ENCODE measurements at regions not wholly inside any gene's neighbourhood (a gene's known extent, or its start where the extent isn't known, plus 50 kb on each side); places are given as distances from the start of the nearest gene placed in this dataset.

DNA sequence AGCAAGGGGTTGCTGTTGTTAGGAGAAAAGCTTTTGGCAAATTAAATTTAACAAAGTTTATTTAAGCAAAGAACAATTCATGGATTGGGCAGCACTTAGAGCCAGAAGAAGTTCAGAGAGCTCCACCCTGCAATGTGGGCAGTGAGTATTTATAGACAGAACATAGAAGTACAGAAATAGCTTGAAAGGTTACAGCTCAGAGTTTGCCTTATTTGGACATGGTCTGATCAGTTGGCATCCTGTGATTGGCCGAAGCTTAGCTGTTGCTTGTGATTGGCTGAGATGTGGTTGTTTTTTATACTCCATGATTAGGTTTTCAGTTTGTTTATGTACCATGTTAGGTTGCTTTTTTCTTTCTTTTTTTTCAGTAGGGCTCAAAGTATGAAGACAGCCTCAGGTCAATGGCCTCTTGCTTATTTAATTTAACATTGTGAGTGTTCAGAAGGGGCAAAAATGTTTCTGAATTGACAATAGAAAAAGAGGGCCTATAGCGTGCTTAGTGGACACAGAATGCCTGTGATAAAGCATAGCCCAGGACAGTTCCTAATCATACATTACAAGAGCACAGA lies 293.8 kb downstream of the IGSF11 start:
- in situ Hi-C loops (cut with HindIII; ENCODE audit: low sequenced_read_pairs), result no loop called here

DNA sequence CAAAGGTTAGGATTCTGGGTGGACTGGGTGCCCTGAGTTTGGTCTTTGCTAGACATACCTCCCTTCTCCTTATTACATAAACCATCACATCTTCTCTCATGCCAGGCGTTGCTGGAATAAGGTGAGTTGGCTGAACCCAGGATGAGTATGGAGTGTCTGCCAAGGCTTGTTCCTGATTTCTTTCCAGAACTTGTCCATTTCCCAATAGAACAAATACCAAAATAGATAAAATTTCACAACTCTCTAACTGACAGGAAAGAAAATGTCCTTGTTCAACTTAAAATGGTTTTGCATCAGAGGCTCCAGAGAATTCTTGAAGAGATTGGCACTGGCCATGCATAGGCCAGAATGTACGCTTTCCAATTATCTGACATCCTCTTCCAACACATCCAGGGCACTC lies 291.9 kb downstream of the IGSF11 start:
- in situ Hi-C loops (cut with HindIII; ENCODE audit: low sequenced_read_pairs), result no loop called here

- in situ Hi-C loops (cut with HindIII; ENCODE audit: low sequenced_read_pairs), result no loop called here
These were observed 290.5 kb downstream of the IGSF11 start for GRCh38 chr3:118744186-118744585.

DNA sequence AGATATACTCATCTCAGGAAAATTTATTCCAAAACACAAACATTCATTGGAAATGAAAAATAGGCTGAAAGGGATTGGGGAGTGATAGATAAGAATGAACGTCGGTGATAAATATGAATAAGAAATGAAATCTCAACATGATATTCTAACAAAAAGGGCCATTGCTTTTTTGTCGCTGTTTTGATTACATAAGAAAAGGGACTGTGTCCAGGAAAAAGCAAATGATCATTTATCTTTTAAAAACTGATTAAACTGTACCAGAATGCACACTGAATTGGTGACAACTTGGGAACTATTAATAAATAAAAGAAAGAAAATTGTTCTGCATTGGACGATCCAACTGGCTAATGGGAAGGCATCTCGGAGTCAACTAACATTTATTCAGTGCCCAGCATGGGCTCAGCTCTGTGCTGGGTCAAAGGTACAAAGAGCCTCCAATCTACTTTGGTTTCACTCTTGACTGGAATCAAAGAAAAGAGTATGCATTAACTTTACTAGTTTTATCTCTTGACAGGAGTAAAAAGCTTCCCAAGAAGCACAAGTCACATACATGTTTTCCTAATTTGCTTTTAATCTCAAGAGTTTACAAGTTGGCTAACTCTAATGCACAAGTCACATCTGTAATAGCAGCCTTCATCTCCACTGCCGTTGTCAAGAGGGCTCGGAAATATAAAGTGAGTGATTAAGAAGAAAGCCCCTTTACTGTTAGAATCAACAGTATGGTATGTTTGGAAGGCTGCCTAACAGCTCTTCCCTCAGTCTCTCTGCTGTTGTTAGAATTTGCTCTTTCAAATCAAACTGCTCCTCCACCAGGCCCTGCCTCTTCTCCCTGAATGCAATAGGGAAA lies 280.0 kb downstream of the IGSF11 start:
- in situ Hi-C loops (cut with HindIII; ENCODE audit: low sequenced_read_pairs), result no loop called here

GRCh38 chr3:118755253-118755801 lies 279.3 kb downstream of the IGSF11 start:
- in situ Hi-C loops (cut with HindIII; ENCODE audit: low sequenced_read_pairs), result no loop called here

DNA sequence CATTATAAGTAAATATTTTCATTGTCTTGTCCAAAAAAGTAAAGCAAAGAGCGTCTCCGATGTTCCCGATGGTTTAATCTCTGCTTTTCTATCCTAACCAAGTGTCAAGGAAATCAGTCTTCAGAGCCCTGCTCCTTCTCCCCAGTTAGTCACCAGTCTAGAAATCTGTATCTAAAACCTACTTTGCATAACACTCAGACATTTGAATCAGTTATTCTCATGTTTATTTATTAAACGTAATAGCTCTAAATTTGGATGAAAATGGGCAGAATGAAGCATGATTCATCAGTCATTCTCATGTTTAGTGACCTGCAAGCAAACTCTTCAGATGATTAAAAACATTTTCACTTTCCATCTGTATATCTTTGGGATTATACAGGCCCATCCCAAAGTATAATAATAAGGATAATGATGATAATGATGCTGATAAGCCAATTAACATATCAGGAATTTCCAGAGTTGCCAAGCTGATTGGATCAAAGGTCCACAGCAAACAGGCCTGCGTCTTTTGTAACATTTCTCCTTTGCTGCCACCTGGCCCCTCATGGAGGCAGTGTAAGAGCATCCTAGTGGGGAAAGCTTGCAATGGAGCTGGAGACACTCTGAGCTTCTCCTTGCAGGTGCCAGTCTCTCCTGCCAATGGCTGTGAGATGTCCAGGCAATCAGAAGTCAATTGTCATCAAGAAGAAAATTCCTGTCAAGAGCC lies 273.9 kb downstream of the IGSF11 start:
- in situ Hi-C loops (cut with HindIII; ENCODE audit: low sequenced_read_pairs), result no loop called here

DNA sequence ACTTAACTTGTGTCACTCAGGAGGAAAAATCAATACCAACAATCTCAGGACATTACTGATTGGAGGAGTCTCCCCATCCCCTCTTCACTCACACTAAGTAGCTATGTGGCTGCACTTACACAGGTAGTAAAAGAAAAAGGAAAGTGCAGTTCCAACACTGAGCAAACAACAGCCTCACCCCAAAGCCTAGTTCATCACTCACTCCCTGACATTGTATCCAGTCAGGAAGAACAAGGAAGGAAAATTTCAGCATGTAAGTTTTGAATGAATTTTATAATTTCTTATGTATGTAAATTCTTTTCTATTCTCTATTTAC lies 273.4 kb downstream of the IGSF11 start:
- in situ Hi-C loops (cut with HindIII; ENCODE audit: low sequenced_read_pairs), result no loop called here

DNA sequence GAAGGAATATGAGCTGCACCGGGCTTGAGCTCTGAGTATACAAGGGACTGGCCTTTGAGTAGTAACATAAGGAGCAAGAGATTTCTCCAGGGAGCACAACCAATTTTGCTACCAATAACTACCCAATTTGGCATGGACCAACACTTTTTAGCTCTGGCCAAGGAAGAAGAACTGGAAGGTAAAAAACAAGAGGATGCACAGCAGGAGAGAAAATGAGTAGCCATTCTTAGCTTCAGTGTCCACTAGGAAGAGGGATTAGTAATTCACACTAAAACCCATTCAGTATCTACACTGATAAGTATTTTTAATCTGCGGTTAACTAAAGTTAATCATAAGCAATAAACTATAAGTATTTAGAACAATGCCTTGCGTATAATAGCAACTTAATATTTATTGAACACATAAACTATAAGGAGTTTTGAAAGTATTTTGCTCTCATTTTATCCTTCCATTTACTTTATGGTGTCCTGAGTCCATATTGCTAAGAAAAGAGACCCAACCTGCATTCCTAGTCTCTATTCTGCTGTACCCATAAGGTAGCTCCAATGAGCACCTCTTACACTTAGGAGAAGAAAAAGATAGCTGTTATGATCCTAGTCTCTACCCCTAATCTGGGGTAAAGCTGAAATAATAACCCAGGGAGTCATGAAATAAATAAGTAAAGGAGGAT lies 268.9 kb downstream of the IGSF11 start:
- in situ Hi-C loops (cut with HindIII; ENCODE audit: low sequenced_read_pairs), result no loop called here

GRCh38 chr3:118766306-118766669 lies 268.4 kb downstream of the IGSF11 start:
- in situ Hi-C loops (cut with HindIII; ENCODE audit: low sequenced_read_pairs), result no loop called here

DNA sequence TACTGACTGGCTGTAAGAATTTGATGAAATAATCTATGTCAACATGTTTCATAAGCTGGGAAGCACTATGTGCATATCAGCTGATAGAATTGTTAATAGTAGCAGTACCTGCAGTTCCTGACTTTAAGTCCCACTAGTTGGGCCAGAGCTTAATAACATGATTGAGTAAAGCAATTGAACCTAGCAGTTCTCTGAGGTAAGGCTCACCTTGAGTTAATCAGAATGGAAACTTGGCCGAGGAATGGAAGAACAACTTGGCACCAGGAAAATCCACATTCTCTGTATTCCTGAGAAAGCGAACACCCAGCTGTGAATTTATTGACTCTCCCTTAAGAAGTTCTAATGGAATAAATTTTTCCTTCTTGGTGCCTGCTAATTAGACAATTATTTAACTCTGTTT lies 262.6 kb downstream of the IGSF11 start:
- in situ Hi-C loops (cut with HindIII; ENCODE audit: low sequenced_read_pairs), result no loop called here

GRCh38 chr3:118772547-118773011 lies 262.1 kb downstream of the IGSF11 start:
- in situ Hi-C loops (cut with HindIII; ENCODE audit: low sequenced_read_pairs), result no loop called here

- in situ Hi-C loops (cut with HindIII; ENCODE audit: low sequenced_read_pairs), result no loop called here
These were observed 259.6 kb downstream of the IGSF11 start for GRCh38 chr3:118775021-118775420.

DNA sequence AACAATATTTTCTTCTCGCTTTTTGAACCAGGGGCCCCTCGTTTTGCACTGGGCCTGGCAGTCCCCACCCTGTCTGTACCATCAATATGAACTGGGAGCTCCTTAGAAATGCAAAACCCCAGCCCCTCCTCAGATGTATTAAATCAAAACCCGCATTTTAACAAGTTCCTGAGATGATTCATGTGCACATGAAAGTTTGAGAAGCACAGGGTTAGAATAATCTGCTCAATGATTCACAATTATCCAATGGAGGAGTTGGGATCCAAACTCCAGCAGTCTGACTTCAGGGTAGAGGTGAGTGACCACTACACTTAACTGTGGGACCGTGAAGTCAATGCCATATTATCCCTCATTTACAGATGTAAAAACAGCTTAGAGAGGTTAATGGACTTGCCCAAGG lies 256.4 kb downstream of the IGSF11 start:
- in situ Hi-C loops (cut with HindIII; ENCODE audit: low sequenced_read_pairs), result no loop called here

- in situ Hi-C loops (cut with HindIII; ENCODE audit: low sequenced_read_pairs), result no loop called here
These were observed 253.4 kb downstream of the IGSF11 start for GRCh38 chr3:118781232-118781631.

GRCh38 chr3:118781839-118782238 lies 252.8 kb downstream of the IGSF11 start:
- in situ Hi-C loops (cut with HindIII; ENCODE audit: low sequenced_read_pairs), result no loop called here

GRCh38 chr3:118782755-118783202 lies 251.9 kb downstream of the IGSF11 start:
- in situ Hi-C loops (cut with HindIII; ENCODE audit: low sequenced_read_pairs), result no loop called here

DNA sequence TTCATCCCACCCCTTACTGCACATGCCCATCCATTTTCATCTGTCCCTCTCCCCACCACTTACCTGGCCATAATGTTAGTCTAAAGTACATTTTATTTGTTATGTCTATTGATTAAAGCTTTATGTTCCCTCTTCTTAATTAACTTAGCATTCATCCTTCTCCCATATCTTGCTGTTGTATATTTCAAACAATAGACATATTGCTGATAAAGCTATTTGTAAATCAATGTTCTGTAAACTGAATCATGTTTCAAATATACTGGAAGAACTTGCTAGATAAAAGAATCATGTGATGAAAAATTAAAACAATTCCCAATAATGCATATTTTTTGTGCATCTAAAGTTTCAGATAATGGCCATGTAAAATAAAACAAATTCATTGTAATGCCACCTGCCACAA lies 249.2 kb downstream of the IGSF11 start:
- in situ Hi-C loops (cut with HindIII; ENCODE audit: low sequenced_read_pairs), result no loop called here

GRCh38 chr3:118791246-118791645 lies 243.4 kb downstream of the IGSF11 start:
- in situ Hi-C loops (cut with HindIII; ENCODE audit: low sequenced_read_pairs), result no loop called here

GRCh38 chr3:118792191-118792590 lies 242.5 kb downstream of the IGSF11 start:
- in situ Hi-C loops (cut with HindIII; ENCODE audit: low sequenced_read_pairs), result no loop called here

DNA sequence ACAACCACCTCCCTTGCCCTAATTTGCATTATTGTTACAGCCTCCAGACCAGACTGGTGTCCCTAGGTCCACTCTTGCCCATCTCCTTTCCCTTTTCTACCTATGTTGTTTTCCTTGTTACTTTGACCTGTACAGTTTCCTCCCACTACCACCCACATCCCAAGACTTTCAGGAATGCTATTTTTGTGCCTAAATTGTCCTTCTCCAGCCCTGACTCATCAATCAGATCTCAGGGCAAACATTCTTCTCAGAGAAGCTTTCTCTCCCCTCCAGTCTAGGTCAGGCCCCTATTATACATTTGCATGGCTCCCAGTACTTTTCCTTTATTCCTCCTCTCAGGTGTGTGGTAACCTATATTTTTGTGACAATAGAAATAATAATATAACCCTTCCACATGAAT lies 241.5 kb downstream of the IGSF11 start:
- in situ Hi-C loops (cut with HindIII; ENCODE audit: low sequenced_read_pairs), result no loop called here

GRCh38 chr3:118799303-118799702 lies 235.3 kb downstream of the IGSF11 start:
- in situ Hi-C loops (cut with HindIII; ENCODE audit: low sequenced_read_pairs), result no loop called here
